ENCODE measurements at regions not wholly inside any gene's neighbourhood (a gene's known extent, or its start where the extent isn't known, plus 50 kb on each side); places are given as distances from the start of the nearest gene placed in this dataset.
A peak's percentile ranks its signal among the peaks of the same experiment; 100 is the strongest.
"Not testable (repeated sequence)": the region's sequence is repeated elsewhere in the genome, so short reads cannot be mapped to it uniquely, and the experiment has no call there.

DNA sequence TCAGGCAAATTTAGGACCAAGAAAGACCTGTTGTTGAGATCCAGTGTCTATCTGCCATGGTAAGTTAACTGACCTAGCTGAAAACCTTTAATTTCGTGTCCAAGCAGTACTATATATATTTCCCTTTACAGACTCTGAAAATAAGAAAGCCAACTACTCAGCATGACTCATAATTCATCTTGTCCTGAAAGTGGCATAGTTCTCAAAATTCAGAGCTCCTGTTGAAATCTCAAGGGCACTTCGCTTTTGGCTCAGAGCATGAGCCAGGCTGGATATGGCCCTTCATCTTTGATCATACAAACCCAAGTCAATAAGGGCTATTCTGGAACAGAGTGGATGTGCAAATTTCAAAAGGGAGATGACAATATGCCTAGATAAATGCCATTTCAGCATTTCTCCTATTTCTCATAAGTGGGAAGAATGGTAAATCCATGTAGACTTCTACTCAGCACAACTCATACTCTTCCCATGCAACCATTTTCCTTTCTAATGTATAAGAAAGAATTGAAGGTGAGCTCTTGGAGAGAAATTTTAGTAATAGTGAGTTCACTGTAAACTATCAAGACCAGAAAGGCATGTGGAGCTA, 567.9 kb upstream of the DAB2 start:
- no peak for DNase-seq

DNA sequence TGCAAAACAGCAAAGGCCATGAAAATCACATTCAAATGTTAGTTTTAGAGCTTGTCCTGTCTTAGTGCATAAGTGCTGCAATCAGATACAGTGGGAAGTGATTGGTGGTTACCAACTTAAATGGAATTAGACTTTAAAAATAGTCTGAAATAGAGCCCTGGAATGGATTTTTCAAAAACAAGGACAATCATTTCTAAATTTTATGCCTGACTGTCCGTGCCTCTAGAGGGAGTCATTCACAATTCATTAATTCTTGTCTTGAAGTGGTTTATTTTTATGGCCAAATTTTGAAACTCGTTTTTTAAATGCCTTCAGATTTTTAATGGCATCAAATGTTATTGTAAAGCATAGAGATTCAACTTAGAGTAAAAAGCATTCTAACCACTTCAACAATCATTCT, 561.8 kb upstream of the DAB2 start:
- DNase-seq, result no peak

DNA sequence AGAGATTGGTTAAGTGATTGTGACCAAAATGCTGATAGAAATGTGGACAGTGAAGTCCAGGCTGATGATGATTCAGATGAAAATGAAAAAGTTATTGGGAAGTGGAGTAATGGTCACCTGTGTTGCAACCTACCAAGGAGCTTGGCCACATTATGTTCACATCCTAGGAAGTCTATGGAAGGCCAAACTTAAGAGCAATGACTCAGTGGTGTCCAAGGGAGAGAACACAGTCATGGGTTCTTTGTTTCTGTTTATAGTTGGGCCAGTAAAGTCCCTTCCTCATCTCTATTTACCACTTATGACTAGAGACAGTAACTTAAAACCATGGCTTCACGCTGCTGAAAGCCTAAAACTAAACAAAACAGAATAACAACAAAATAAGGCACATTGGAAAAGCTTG, 555.3 kb upstream of the DAB2 start:
- no peak for DNase-seq

DNA sequence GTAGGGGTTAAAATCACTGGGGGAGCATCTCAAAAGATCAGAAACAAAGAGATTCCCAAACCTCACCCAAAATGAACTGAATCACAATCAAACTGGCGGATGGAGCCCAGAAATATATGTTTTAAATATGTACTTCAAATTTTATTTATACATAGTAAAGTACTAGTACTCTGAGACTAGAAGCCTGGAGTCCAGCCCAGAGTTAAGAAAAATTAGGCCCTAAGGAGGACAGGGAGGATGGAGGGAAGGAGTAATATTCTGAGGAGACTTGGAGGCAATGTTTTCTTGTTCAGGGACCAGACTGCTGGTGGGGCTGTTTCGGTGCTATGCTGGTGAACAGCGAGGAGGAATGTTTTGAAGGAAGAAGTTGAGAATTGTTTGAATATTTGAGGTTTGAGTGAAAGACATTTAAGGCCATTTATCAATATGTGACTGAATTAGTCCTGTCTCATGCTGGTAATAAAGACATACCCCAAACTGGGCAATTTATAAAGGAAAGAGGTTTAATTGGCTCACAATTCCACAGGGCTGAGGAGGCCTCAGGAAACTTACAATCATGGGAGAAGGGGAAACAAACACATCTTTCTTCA, 552.4 kb upstream of the DAB2 start:
- DNase-seq, result no peak

DNA sequence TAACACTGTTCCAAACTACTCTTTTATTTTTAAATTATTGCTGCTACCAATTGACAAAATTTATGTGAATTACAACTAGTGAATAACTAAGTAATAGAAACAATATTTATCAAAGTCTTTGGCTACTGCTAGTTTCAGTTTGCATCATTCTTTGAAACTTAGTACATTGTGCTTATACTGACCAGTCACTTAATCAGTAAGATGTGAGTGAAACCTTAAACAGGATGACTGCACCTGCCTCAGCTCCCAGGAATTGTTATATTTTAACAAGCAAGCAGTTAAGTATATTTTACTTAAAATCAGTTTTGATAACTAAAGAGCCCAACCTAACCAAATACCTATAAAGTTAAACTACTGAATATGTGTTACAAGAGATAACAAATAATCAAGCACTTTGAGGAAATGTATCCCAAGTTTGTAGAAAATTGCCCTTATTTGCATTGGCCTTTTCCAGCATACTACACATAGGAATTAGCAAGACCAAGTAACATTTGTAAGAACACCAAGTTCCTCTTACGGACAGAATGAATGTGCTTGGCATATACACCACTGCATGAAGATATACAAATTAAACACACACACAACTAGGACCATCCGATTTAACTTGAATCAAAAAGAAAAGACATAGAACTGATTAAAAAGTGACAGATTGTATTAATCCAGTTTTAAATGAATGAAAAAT, 545.5 kb upstream of the DAB2 start:
- DNase-seq, result no peak

DNA sequence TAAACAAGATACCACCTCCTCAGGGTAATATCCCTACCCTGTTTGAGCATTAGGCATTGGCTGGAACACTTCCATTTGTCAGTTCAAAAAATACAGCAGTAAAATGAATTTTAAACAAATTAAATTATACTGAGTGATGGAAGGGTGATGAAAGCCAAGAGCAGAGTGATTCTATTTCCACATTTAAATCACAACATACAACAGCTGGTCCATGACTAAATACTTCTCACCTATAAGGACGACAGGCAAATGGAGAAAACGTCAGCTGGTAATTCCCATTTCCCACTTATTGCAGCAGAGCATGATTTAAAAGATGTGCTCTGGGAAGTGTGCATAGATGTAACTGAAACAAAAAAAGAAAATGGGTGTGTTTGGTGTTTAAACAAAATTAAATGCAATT, 543.6 kb upstream of the DAB2 start:
- DNase-seq, result no peak

DNA sequence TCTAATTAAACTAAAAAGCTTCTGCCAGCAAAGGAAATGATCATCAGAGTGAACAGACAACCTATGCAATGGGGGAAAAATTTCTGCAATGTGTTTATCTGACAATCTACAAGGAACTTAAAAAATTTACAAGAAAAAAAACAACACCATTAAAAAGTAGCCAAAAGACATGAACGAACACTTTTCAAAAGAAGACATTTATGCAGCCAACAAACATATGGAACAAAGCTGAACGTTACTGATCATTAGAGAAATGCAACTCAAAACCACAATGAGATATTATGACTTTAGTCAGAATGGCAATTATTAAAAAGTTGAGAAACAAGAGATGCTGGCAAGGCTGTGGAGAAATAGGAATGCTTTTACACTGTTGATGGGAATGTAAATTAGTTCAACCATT, 530.4 kb upstream of the DAB2 start:
- no peak for DNase-seq

DNA sequence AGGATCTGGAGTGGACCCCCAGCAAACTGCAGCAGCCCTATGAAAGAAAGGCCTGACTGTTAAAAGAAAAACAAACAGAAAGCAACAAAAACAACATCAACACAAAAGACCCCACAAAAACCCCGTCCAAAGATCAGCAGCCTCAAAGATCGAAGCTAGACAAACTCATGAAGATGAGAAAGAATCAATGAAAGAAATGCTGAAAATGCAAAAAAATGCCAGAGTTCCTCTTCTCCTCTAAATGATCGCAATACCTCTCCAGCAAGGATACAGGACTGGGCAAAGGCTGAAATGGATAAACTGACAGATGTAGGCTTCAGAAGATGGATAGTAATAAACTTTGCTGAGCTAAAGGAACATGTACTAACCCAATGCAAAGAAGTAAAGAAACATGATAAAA, 526.3 kb upstream of the DAB2 start:
- DNase-seq, result no peak

DNA sequence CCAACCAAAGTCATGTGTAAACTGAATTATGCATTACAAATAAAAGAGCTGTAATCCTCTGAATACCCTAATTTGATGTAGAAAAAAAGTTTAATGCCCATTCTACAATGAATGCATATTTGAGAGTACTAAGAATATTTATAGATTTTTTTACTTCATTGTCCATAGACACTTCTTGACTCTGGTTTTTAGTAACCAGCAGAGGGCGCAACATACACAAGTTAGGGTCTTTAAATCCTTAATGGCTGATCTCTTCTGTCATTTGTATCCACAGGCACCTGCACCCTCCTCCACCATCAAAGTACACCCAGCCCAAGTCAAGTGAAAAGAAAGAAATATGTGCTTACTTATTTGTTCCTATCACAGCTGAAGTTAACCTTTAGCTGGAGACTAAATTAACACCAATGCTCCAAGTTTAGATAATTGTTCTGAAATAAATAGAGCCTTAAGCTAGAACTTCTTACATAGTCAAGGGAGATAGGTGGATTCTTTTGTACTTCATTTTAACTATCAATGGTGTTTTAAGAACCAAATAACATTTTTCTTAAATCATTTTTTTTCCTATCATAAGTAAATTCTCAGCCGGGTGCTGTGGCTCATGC, 524.2 kb upstream of the DAB2 start:
- peak in 21 of 56 donors; percentile 0 to 65 (median 13) for DNase-seq

DNA sequence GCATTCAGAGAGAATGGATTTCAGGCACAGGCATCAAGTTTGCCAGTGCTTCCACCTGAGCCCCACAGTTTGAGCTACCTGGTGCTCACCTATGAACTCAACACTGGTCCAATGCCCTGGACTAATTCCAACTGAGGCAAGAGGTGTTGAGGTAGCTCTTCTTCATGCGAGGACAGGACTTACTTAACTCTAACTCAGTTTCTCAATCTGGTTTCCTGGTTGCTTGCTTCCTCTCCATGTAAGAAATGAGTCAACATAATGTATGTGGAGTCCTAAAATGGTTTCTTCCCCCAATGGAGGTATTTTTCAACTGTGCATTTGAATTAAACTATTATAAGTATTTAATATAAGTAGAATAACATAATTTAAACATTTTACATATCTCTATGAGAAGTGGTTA, 523.6 kb upstream of the DAB2 start:
- DNase-seq, result no peak

DNA sequence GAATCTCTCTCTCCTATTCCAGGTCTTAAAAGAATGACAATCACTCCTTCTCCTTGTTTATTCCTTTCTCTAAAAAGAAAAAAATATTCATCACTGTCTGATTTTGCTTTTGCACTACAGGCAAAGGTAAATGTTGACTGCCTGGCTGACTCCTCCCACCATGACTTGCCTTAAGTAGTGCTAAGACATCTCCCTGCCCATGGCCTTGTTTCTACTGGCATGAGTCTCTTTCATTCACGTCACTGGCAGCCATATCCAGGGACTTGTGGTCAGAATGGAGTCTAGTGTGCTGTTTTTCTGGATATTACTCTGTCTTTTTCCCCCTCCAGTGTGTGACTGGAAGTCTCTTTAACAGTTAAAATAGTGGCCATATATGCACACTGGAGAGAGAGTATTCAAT, 522.9 kb upstream of the DAB2 start:
- no peak for DNase-seq

DNA sequence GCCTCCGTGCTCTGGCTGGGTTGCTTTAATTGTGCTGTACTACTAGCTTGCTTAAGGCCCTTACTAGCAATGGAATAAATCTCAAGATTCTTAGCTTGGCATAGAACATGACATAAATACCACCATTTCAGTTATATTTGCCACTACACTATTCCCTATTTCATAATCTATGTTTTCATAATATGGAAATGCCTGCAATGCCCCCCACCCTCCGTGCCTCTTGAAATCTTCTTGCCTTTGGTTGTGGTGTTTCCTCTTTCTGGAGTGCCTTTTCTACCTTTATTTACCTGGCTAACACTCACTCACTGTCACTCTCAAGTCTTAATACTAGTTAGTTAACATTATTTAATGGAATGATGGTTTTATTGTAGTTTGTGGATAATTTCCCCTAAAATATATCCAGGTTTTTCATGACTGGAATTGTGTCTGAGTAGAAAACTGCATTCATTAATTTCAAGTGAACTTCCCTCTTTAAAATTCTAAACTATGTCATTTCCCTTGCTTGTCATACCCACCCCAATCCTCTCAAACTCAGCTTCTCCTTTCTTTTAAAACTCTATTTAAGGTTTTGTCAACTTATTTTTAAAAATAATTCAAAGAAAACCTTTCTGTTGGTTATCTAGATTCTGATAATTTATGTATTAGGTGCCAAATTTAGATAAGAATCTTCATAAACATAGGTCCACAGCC, 521.7 kb upstream of the DAB2 start:
- no peak for DNase-seq

DNA sequence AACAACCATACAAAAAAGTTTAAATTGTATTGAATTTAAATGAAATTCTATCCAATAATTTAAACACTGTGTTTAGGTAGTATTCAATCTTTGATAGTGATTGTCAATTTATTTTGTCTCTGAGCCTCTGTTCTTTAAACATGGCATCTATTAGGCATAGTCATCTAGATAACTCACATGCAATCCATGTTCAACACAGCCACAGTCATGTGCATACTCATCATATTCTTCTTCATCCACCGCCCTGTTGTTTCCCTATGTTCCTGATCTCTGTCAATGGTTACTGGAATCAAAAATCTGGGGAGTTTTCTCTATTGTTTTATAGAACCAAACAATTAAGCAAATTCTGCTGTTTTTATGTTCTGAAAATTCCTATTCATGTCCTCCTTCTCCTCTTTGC, 521.1 kb upstream of the DAB2 start:
- no peak for DNase-seq

DNA sequence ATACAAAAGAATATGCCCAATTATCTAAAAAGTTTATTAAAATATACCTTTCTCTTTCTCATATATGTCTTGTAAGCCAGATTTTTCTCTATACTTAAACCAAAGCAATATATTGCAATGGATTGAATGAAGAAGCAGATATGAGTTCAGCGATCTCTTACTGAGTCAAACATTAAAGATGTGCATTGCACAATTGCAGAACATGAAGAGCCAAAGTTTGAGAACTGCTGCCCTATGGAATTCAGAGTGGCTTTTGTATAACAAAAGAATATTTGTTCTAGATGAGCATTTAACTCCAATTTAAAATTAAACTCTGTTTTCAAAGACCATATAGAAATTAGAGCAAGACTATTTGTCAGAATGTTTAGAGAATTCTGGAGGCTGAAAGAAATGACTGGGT, 519.0 kb upstream of the DAB2 start:
- DNase-seq, result no peak

DNA sequence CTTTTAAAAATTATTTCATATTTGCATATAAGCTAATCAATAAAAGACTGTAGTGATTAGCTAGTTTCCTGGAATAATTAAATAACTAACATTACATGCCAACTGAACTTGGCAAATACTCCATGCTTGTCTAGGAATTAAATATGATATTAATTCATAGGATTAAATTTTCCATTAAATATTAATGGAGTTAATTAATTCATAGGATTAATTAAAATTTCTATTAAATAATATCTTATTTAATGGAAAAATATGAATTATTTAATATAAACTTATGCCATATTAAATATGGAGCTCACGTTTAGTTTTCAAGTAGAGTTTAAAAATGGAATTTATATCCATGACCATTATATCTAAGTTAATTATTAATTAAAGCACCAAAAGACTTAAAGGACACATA, 517.8 kb upstream of the DAB2 start:
- no peak for DNase-seq

DNA sequence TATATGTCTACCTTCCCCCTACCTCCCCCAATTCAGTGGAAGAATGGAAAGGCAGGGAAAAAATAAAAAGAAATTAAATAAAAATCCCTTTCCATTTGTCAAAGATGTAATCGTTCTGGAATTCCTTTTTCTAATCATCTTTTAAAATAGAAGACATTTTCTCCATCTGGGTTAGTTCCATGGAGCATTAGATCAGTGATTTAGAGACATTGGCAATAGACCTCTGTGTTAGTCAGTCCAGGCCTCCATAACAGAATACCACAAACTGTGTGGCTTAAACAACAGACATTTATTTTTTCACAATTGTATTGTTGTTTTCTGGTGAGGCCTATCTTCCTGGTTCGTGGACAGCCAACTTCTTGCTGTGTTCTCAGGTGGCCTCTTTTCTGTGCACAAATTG, 516.6 kb upstream of the DAB2 start:
- no peak for DNase-seq

DNA sequence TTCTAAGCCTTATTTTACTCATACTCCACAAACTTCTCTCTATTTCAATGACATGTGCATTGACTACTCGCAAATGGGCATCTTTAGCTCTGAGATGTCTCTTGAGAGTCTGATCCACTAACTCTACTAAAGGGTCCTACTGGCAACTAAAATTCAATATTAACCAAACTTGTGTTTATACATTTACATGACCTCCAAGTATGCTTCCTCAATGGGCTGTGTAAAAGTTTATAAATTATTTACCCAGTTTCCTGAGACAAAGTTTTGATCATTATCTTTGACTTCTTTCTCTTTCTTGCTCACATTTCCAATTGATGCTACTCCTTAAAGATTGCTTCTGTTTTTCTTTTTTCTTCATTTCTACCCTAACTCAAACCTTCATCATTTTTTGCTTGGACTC, 510.1 kb upstream of the DAB2 start:
- no peak for DNase-seq

DNA sequence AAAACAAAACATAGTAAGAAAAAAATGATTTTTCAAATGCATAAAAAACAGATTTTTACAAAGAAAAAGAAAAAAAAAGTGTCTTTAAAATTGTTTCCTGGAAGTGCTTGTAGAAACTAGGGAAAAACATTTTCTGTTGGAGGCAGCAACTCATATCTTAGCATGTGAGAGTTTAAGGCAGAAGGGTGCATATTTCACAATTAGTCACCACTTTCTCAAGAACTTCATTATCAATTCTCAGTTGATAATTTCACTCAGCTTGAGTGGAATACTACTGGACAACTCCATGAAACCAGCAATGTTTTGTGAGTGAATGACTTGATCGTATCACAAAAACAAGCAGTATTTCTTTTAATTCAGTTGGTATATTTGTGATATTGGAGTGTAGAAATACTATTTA, 508.3 kb upstream of the DAB2 start:
- no peak for DNase-seq

DNA sequence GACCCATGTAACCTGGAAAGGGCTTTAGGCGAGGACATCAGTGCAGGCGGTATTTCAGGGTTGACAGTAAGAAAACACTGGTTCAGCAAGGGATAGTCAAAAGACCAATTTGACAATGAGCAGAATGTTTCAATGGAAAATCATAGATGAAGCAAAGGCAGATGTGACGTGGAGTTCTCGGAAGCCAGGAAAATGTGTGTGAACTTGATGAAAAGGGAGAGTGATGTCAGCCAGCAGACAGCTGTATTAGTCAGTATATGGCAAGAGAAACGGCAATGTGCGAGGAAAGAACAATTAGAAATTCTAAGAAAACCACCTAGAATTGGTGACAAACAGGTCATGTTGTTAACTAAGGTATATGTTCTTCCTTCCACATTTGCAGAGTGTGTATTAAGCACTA, 503.9 kb upstream of the DAB2 start:
- no peak for DNase-seq

DNA sequence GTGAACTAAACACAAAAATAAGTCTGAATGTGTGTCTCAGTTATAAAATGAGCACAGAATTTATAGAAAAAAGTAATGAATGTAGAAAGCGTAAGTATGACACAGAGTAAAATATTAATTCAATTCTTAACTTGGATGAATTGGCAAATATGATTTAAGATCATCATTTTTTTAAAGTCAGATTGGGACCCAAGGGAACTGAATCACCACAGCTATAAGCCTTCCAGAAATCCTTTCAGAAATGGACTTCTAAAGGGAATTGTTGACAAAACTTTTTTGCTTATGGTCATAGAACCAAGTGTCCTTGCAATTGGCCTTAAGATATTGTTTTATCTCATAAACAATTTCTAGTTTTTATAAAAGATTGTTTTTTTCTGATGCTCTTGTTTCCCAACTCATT, 495.1 kb upstream of the DAB2 start:
- no peak for DNase-seq

DNA sequence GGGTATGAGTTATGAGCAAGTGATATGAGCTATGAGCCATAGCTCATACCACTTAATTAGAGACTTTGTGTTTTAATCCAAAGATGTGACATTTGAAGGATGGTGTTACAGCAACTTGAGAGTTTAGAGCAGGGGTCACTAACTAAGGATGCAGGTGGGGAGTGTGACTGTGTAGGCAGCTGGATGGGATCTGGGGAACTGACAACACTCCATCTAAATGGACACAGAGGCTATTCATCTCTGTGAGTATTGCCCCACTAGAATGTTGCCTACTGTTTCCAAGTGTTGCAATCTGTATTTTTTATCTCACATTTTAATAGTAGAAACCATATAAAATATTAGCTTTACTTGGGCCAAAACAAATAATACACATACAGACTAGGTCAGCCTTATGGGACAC, 488.1 kb upstream of the DAB2 start:
- no peak for DNase-seq

DNA sequence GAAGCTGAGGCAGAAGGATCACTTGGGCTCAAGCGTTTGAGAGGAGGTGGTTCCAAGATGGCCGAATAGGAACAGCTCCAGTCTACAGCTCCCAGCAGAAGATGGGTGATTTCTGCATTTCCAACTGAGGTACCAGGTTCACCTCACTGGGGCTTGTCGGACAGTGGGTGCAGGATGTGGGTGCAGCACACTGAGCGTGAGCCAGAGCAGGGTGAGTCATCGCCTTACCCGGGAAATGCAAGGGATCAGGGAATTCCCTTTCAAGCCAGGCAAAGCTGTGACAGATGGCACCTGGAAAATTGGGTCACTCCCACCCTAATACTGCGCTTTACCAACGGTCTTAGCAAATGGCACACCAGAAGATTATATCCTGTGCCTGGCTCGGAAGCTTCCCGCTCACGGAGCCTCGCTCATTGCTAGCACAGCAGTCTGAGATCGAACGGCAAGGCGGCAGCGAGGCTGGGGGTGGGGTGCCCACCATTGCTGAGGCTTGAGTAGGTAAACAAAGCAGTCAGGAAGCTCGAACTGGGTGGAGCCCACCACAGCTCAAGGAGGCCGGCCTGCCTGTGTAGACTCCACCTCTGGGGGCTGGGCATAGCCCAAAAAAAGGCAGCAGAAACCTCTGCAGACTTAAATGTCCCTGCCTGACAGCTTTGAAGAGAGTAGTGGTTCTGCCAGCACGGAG, 482.6 kb upstream of the DAB2 start:
- DNase-seq, result not testable (repeated sequence)
